HK-2 (cell line): ENCODE measurements at regions not wholly inside any gene's neighbourhood (a gene's known extent, or its start where the extent isn't known, plus 50 kb on each side); places are given as distances from the start of the nearest gene placed in this dataset.

ENCODE experiments used
- DNase-seq: peaks from one replicate; pipeline ENCODE4 v3.0.0-alpha.2; 2018; ENCODE audit not compliant: unreplicated experiment

GRCh38 chr9:14466828-14467227 is 152.9 kb upstream of the NFIB start:
- DNase-seq: no peak

GRCh38 chr9:14466429-14466818 is 152.5 kb upstream of the NFIB start:
- no peak for DNase-seq

GRCh38 chr9:14462950-14463349 is 149.0 kb upstream of the NFIB start:
- no peak for DNase-seq

- no peak for DNase-seq
These were observed 141.3 kb upstream of the NFIB start for GRCh38 chr9:14455243-14455642.

- no peak for DNase-seq
These were observed 139.3 kb upstream of the NFIB start for GRCh38 chr9:14453286-14453685.

GRCh38 chr9:14452539-14452938 is 138.6 kb upstream of the NFIB start:
- DNase-seq: no peak

- DNase-seq: no peak
These were observed 138.0 kb upstream of the NFIB start for GRCh38 chr9:14451949-14452348.

- DNase-seq: no peak
These were observed 133.2 kb upstream of the NFIB start for GRCh38 chr9:14447103-14447502.

GRCh38 chr9:14445946-14446345 is 132.0 kb upstream of the NFIB start:
- no peak for DNase-seq

GRCh38 chr9:14442956-14443355 is 129.0 kb upstream of the NFIB start:
- no peak for DNase-seq

GRCh38 chr9:14441976-14442651 is 128.2 kb upstream of the NFIB start:
- DNase-seq: no peak

GRCh38 chr9:14441115-14441514 is 127.2 kb upstream of the NFIB start:
- DNase-seq: no peak

- DNase-seq: no peak
These were observed 126.1 kb upstream of the NFIB start for GRCh38 chr9:14440062-14440461.

GRCh38 chr9:14439555-14439954 is 125.6 kb upstream of the NFIB start:
- no peak for DNase-seq

GRCh38 chr9:14438232-14439021 is 124.5 kb upstream of the NFIB start:
- DNase-seq: no peak

GRCh38 chr9:14437354-14438231 is 123.7 kb upstream of the NFIB start:
- DNase-seq: peak; percentile 31

GRCh38 chr9:14435871-14436270 is 121.9 kb upstream of the NFIB start:
- DNase-seq: no peak

- no peak for DNase-seq
These were observed 121.2 kb upstream of the NFIB start for GRCh38 chr9:14434971-14435718.

GRCh38 chr9:14434158-14434504 is 120.2 kb upstream of the NFIB start:
- no peak for DNase-seq

GRCh38 chr9:14433351-14434157 is 119.6 kb upstream of the NFIB start:
- DNase-seq: no peak
